Activated CD8-positive, alpha-beta memory T cell treated with anti-CD3 and anti-CD28 coated beads for 36 hours (primary cell): ENCODE measurements at regions not wholly inside any gene's neighbourhood (a gene's known extent, or its start where the extent isn't known, plus 50 kb on each side); places are given as distances from the start of the nearest gene placed in this dataset.

ENCODE experiments used
- CTCF ChIA-PET: fragments of 350-600 bp; sonication (Branson Sonifier 250); formaldehyde crosslinking; loops from one replicate; lab custom pipeline; 2021; ENCODE audit warnings: antibody characterized with exemption; lab: Charles Lee
- POLR2A ChIA-PET: fragments of 350-600 bp; sonication (Branson Sonifier 250); formaldehyde crosslinking; loops from one replicate; lab custom pipeline; 2021; ENCODE audit warnings: antibody characterized with exemption; lab: Charles Lee

DNA sequence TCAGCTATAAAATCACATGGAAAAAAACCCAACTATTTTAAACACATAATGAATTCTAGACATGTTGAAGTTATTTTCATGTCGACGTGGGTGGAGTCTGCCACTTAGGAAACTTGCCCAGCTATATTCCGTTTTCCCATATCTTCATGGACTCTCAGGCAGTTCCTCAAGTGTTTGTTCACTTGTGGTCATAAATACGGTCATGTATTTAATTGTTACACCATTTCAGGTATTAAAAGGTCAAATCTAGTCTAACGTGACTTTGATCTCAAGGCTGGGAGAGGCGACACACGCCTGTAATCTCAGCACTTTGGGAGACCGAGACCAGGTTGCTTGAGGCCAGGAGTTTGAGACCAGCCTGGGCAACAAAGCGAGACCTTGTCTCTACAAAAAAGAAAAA is 346.9 kb downstream of the PBX1 start:
- ChIA-PET POLR2A (no interaction called here), CTCF (no interaction called here)

DNA sequence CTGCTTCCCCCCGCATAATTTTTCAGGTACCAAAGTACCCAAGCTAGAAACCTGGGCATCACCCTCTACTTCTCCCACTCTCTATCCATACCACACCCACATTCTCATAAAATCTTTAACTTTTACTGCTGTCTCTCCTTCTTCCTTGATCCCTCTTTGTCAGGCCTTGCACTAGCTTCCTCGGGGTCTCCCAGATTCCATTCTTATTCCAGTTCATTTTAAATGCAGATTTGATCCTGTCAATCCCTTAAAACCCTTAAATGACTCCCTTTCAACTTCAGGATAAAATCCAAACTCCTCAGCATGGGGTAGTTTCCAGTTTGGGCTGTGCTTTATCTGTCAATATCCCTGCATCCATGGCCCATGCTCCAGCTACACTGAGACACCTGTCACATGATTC is 343.5 kb downstream of the PBX1 start:
- CTCF ChIA-PET, result no interaction called here
- POLR2A ChIA-PET, result no interaction called here
